NCI-H2196 treated with DMSO at 0.1 percent for 48 hours (cell line): ENCODE measurements at regions not wholly inside any gene's neighbourhood (a gene's known extent, or its start where the extent isn't known, plus 50 kb on each side); places are given as distances from the start of the nearest gene placed in this dataset.

Experiments used
- DNase-seq: peaks from one replicate; lab custom pipeline; 2025; ENCODE audit not compliant: unreplicated experiment; lab: John Stamatoyannopoulos, UW

- no peak for DNase-seq
Measured at GRCh38 chr9:115250621-115251032, 132.7 kb upstream of the TNC start.

GRCh38 chr9:115254287-115255180 lies 136.6 kb upstream of the TNC start:
- no peak for DNase-seq

- peak; percentile 5 for DNase-seq
Measured at GRCh38 chr9:115261656-115262081, 143.7 kb upstream of the TNC start.

- DNase-seq = peak; percentile 91
Measured at GRCh38 chr9:115262477-115262876, 144.5 kb upstream of the TNC start.

- no peak for DNase-seq
Measured at GRCh38 chr9:115262952-115263351, 145.0 kb upstream of the TNC start.

GRCh38 chr9:115263371-115264075 lies 145.6 kb upstream of the TNC start:
- no peak for DNase-seq

GRCh38 chr9:115264313-115264712 lies 146.4 kb upstream of the TNC start:
- no peak for DNase-seq

- DNase-seq = no peak
Measured at GRCh38 chr9:115267790-115268189, 149.8 kb upstream of the TNC start.

GRCh38 chr9:115275753-115276152 lies 157.8 kb upstream of the TNC start:
- DNase-seq = no peak

- no peak for DNase-seq
Measured at GRCh38 chr9:115276621-115277020, 158.7 kb upstream of the TNC start.

GRCh38 chr9:115277301-115277700 lies 159.3 kb upstream of the TNC start:
- DNase-seq = no peak

GRCh38 chr9:115278326-115279035 lies 160.5 kb upstream of the TNC start:
- DNase-seq = no peak

GRCh38 chr9:115283395-115283794 lies 165.4 kb upstream of the TNC start:
- DNase-seq = no peak

- no peak for DNase-seq
Measured at GRCh38 chr9:115285836-115286235, 167.9 kb upstream of the TNC start.

GRCh38 chr9:115286411-115286810 lies 168.5 kb upstream of the TNC start:
- no peak for DNase-seq

- DNase-seq = no peak
Measured at GRCh38 chr9:115289757-115290208, 171.8 kb upstream of the TNC start.

GRCh38 chr9:115291841-115292240 lies 173.9 kb upstream of the TNC start:
- no peak for DNase-seq

- DNase-seq = no peak
Measured at GRCh38 chr9:115292584-115293279, 174.8 kb upstream of the TNC start.

GRCh38 chr9:115295734-115296133 lies 177.8 kb upstream of the TNC start:
- DNase-seq = no peak

- DNase-seq = no peak
Measured at GRCh38 chr9:115296831-115297565, 179.0 kb upstream of the TNC start.
